Posterior cingulate gyrus (tissue), 11 donors: ENCODE measurements at regions not wholly inside any gene's neighbourhood (a gene's known extent, or its start where the extent isn't known, plus 50 kb on each side); places are given as distances from the start of the nearest gene placed in this dataset.

Experiments used
- DNase-seq, 10 donors: peaks; one replicate each; pipeline versions ENCODE4 v3.0.0 to v3.0.0-alpha.2; 2020 to 2021; ENCODE audit warnings: mixed read lengths in 3 of 10
- intact Hi-C: fragments of 100-400 bp; cut with DNase I; formaldehyde crosslinking; loops from one replicate; pipeline ENCODE4 v1.15.1; 2023

DNA sequence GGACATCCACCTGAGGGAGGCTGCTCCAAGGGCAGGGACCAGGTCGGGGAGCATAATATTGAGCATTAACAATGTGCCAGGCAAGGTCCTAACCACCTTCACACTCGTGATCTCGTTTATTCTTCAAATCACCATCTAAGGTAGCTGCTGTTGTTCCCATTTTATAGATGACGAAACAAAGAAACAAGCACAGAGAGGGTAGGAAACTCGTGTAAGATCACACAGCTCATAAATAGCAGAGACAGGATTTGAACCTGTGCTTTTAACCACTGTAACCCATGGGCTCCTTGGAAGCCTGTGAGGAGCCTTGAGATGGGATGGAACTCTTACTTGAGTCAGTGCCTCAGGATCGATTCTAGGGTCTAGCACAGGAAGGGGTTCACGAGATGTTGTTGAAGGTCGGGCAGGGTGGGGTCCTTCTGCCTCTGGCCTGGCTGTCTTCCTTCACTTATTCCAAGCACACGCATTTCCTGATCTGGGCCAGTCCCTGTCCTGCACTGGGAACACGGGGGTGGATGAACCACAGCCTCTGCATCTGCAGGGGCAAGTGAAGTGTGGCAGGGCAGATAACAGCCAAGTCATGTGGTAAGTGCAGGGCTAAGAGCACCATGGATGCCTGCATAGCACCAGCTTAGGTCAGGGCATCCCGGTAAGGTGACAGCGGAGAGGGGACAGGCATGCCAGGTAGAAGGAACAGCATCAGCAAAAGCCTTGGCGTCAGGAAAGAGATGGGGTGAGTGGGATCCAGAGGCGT lies 188.1 kb downstream of the MELK start:
- DNase-seq, result no peak
- intact Hi-C loops, result no loop called here

DNA sequence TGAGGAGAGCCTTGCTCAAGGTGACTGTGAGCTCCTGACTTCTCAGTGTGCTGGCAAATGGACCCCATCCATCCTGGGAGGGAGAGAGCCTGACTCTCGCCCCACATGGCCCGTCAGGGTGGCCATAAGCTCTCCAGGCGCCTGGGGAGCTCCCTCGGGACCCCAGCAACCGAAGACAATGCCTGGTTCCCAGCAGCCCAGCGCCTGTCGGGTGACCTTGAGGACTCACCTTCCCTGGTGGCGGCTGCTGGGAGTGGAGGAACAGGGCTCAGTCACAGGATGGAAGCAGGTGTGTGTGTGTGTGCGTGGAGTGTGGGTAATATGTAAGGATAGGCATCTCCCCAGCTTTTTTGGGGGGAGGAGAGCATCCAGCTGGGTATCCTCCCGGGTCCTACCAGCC lies 190.3 kb downstream of the MELK start:
- intact Hi-C loops, result no loop called here

DNA sequence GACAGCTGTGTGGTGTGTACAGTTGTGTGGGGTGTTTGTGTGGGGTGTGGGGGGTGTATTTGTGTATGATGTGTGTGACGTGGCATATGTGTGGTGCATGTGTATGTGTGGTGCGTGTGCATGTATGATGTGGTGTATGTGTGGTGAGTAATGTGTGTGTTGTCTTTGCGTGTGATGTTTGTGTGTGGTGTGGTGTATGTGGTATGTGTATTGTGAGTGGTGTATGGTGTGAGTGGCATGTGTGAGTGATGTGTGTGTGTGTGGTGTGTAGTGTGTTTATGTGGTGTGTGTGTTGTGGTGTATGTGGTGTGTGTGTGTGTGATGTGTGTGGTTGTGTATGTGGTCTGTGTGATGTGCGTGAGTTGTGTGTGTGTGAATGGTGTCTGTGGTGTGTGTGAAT lies 191.1 kb downstream of the MELK start:
- intact Hi-C loops, result no loop called here
- DNase-seq, result no peak

More for the DNA sequence above, 190.3 kb downstream of the MELK start:
- DNase-seq, result peak in 1 of 10 donors; percentile 45

DNA sequence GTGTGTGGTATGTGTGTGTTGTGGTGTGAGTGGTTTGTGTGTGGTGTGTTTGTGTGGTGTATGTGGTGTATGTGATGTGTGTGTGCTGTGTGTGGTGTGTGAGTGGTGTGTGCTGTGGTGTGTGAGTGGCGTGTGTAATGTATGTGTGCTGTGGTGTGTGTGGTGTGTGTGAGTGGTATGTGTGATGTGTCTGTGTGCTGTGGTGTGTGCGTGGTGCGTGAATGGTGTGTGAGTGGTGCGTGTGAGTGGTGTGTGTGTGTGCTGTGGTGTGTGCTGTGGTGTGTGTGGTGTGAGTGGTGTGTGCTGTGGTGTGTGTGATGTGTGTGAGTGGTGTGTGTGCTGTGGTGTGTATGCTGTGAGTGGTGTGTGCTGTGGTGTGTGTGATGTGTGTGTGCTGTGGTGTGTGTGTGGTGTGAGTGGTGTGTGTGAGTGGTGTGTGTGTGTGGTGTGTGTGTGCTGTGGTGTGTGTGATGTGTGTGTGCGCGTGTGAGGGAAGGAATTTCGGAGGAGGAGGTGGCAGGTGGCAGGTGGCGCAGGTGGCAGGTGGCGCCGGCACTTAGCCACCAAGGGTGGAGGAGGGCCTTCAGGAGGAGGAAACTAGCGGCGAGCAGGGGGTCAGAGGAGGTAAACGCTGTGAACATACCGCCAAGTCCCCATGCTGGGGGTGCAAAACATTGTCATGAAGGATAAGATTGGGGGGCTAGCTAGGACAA lies 191.8 kb downstream of the MELK start:
- intact Hi-C loops, result no loop called here
- DNase-seq, result peak in 1 of 10 donors; percentile 16

DNA sequence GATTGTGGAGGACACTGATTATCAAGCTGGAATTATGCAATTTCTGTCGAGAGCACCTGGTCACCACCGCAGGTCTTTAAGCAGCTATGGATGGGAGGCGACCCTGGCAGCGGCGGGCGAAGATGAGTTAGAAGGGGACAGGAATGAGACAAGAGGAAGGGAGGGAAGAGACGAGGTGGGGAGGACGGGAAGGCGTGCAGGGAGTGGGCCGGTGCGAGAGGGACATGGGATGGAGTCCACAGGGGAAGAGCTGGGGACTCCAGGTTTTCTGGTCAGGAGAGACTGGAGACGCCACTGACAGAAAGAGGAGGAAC lies 192.3 kb downstream of the MELK start:
- intact Hi-C loops, result no loop called here

DNA sequence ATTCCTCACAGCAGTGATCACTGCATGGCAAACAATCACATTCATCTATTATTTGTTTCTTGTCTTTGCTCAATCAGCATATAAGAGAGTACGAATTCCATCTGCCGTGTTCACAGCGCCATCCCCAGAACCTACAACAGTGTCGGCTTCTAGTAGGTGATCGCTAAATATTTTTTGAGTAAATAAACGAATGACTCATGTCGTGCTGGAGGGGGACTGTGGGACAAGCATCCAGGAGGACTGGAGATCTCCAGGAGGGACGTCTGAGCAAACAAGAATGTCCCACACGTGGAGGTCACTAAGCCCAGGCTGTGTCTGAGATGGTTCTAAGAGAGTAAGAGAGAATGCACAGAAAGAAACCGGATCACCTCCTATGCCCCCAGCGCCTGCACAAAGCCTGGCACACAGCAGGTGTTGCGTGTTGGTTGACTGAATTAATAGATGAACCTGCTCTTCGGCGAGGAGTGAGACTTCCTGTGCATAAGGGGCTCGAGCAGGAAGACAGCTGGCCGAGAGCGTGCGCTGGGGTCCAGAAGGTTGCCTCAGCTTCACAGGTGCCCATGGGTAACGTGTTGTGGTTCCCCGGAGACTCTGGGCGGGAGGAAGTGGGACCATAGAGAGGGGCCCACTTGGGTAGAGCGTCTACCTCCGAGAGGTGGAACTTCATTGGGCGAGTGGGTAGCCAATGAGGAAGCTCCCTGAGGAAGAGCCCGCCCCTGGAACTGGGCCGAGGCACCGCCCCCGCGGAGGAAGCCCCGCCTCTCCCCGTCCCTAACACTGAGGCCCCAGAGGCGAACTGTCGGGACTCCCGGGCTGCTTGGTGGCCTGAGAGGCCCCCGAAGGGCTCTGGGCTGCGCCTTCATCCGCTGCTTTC lies 193.0 kb downstream of the MELK start:
- DNase-seq, result peak; percentile 73 to 98 (median 90)
- intact Hi-C loops, result no loop called here

More for the DNA sequence above, 192.3 kb downstream of the MELK start:
- DNase-seq, result peak in 1 of 10 donors; percentile 64

DNA sequence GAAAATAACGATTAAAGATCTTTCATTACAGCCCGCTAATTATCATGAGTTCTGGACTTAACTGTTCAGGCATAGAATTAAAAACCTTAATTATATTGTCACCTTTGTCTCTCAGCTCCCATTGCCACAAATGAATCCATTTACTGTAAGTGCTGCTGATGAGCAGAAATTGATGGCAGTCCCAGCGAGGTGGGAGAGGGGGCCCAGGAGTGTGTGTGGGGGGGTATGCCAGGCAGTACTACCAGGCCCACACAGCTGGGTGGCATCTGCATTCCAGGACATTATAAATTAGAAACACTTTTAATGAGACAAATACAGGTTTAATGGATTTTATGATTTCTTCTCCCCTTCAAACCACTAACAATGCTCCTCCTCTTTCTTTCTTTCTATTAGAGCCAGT lies 196.0 kb downstream of the MELK start:
- DNase-seq, result no peak
- intact Hi-C loops, result no loop called here

DNA sequence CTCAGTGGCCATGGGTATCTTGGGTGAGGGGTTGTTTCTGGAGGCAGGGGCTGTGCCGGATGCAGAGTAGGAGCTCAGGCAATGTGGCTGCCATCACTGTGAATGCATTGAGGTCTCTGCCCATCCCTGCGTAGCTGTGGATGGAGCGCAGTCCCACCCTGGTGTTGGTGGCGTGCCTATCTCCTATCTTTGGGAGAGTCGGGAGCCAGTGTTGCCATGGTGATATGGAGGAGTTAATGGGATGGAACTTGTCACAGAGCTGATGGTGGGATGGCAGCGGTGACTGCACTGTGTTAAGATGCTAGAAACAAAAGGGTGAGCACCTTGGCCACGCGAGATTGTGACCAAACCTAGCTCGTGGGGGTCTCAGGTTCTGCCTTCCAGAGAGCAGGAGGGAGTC lies 197.3 kb downstream of the MELK start:
- intact Hi-C loops, result no loop called here
- DNase-seq, result no peak

DNA sequence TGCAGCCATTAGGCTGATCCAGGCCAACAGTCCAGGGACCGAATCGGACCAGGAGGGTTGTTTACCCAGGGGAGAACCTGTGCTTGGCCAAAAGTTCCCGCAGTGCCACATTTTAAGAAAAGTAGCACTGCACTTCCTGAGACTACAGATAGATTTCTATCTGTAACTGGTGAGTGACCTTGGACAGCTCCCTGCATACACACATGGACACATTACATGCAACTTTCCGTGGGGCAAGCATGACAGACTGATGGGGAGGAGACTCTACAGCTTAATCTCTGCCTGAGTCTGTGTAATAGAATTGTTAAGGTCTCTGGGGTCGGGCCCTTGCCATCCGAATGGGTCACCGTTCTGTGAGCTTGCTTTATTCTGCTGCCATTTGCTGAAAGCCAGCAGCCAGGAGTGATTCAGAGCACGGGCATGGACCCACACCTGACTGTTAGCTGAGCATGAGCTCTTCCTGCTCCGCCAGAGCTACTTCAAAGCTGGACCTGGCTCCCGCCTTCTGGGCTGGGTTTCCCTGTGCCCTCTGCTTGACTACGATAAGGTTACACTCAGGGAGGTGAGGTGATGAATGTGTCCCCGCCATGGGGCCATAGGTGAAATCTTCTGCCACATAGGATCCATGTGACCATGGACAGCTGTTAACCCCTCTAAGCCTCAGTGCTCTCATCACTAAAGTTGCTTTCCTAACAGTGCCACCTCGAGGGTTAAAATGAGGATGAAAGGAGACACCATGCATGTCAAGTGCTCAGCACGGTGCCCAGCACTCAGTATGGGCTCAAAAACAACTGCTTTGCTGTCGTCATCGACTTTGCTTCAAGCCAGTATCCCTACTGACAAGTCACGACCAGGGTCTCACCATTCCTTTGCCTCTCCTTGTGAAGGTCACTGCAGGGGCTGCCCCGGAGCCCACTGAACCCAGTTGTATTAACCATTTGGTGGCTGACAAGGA lies 200.0 kb downstream of the MELK start:
- intact Hi-C loops, result no loop called here
- peak in 1 of 10 donors; percentile 42 for DNase-seq

DNA sequence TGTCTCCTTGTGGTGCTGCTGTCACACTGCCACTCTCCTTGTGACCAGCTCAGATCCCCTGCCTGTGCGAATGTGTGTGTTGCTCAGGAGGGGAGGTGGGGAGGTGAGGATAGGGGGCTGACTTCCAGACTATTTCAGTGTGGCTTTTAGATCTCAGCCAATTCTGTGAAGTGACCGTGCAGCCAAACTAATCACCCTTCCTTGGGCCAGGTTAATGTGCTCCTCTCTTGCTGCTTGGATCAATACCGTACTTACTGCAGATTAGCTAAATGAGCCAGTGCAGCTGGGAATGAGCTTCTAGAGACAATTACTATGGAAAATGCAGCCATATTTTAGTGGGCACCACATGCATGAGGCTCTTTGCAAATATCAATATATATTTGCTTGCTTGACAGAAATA lies 206.0 kb downstream of the MELK start:
- peak in 1 of 10 donors; percentile 19 for DNase-seq

DNA sequence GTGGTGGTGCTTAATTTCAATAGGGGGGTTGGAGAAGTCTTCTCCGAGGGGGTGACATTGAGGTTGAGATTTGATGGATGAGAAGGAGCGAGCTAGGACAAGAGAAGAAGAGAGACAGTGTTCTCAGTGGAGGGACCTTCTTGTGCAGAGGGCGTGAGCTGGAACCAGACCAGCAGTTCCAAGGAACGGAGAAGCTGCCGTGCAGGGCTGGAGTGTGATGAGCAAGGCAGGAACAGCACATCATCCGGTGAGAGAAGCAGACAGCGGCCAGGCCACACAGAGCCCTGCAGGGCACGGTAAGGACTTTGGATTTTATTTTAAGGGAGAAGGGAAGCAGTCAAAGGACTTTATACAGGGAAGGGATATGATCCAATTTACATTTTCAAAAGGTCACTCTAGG lies 206.9 kb downstream of the MELK start:
- peak in 5 of 10 donors; percentile 30 to 86 (median 43) for DNase-seq
- intact Hi-C loops, result no loop called here

More for the DNA sequence above, 206.0 kb downstream of the MELK start:
- intact Hi-C loops, result no loop called here

DNA sequence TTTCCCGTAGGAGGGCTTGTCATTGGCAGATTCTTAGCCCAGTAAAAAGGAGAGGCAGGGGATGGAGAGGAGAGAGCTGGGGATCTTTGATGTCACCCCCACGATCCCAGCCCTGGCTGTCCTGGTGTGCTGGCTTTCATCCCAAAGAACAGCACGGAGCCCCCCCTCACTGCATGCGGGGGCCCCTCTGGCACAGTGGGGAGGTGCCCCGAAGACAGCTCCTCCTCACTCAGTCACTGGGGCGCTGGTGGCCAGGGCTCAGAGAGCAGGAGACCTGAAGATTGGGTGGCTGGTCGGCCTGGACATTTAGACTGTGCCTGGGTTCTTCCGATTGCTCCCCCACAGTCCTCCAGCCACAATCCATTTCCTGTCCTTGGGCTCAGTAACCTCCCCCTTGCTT lies 207.5 kb downstream of the MELK start:
- DNase-seq, result peak in 2 of 10 donors; percentile 78 to 86
- intact Hi-C loops, result no loop called here

DNA sequence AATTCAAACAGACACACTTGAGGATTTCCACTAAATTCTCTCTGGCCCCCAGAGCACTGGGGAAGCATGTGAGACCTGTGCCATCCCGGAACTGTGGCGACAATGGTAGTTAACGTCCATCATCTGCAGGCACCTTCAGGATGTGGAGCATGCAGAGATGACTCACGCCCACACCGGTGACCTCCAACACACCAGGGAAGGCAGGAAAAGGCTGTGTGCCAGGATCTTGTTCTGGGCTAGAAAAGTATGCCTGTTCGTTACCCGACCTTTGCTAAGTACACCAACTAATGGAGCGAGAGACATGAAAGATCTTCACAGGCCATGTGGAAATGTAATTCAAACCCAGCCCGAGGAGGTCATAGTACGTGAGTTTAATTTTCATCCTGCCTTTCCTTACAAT lies 208.8 kb downstream of the MELK start:
- no peak for DNase-seq
- intact Hi-C loops, result no loop called here
